NCI-H524 treated with DMSO at 0.1 percent for 48 hours (cell line): ENCODE measurements at regions not wholly inside any gene's neighbourhood (a gene's known extent, or its start where the extent isn't known, plus 50 kb on each side); places are given as distances from the start of the nearest gene placed in this dataset.
A peak's percentile ranks its signal among the peaks of the same experiment; 100 is the strongest.
"Not testable (repeated sequence)": the region's sequence is repeated elsewhere in the genome, so short reads cannot be mapped to it uniquely, and the experiment has no call there.

Source experiments
- DNase-seq: peaks from one replicate; lab custom pipeline; 2025; lab: John Stamatoyannopoulos, UW

DNA sequence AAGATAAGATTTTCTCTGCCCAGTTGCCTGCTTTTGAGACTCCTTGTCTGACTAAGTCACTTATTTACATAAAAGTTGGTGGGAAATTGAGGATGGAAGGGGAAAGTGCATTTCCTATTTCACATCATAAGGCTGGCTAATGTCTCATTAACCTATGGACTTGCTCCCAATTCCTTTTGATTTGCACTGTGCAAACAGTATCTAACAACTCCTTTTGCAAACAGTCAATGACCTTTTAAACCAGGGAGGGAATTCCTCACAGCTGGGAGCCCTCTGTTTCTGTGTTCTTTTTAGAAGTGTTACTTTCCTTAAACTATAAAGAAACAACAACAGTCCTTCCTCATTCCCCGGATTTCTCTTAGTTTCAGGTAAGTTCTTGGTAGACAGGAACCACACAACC lies 272.8 kb downstream of the RND3 start:
- DNase-seq = no peak

DNA sequence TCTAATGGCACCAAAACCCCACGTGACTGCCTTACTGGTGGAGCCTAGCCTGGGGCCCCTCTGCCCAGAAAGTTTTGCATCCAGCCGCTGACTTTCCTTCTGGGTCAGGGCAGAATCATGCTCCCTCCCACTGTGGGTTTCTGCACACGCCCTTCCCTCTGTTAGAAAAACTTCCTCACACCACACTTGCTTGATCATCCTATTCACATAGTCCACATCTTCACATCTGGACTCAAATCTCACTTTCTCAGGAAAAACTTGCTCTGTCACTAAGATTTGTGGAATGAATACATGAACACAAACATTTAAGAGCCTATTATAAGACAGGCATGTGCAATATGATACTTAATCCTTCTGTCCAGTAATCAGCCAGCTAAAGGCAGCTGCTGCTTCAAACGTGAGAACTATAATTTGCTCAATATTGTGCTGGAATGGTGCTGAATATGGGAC lies 274.7 kb downstream of the RND3 start:
- peak; percentile 67 for DNase-seq

DNA sequence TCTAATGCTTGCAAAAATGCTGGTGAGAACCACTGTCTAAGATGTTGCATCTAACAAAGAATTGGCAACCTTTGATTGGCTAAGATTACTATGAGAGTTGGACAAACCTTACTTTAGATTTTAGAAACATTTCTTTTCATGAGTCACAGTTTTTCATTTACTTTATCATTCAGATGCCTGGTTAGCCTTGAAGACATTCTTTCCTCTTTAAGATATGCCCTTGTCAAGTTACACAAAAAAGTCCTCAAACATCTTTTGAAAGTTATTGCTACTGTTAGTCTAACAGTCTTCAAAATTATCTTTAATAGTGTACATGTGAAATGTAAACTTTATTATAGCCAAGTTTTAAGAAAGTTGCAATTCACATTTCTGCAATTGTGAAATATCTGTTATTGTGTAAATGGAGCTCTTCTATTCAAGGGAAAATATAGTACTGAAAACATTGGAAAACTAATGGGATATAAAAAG lies 276.3 kb downstream of the RND3 start:
- DNase-seq = no peak

DNA sequence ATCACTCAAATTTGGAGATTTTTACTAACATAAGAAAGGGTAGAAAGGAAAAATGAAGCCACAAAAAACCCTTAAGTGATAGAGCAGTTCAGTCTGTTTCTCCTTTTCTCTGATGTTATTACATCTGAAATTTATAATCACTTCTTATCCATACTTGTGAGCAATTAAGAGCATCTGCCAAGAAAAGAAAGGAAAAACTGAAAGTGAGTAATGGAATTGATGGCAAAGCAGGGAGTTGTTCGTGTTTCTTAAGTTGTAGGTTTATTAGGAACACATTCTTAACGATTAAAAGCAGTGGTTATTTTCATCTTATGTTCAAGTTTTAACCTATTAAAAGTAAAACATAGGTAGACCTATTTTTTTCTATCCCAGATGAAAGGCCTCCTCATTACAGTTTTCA lies 277.7 kb downstream of the RND3 start:
- no peak for DNase-seq

DNA sequence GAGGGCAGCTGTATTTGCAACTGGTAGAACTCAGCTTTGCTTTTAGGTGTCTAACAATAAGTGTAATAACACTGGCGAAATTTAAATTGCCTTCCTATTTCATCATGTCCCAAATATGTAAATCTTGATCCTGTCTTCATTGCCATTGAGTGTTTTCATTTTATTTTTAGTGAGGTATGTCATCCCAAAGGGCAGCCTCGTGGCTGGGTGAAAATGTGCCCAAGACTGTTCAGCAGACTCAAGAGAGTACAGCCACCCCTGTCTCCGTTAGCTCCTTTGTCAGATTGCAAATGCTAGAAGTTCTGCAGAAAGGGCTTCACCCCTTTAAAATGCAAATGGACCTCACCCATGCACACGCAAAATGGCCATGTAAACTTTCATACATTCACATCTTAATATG lies 278.8 kb downstream of the RND3 start:
- no peak for DNase-seq

DNA sequence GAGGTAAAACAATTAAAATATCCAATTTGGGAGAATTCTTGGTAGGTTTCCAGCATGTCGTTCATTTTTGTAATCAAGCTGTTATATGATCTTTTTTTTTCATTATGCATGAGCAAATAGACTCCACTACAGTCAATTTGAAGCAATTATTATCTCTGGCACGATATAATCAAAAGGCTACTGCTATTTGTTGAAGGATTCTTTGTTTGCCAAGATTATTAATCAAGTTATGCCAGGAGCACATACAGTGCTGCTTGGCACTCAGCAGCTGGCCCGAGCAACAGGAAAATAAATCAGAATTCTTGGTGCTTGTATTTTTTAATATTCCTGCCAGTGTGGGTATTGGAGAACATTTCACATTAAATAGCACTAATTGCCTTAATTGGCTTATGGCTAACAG lies 279.5 kb downstream of the RND3 start:
- no peak for DNase-seq

DNA sequence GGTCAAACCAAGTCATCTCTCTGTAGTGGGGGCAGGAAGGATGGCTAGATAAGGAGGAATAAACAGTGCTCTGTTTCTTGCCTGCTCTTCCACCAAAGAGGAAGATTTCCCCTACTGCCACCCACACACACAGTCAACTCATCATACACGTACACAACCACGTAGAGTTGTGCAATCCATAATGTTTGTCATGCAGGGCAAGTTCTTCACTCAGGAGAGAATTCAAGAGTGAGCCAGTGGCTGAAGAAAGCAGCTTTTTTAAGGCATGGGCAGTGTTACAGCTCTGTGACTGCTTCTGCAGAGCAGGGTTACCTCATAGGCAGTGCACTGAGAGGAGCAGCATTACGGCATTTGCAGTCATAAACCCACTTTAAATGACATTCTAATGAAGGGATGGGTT lies 283.0 kb downstream of the RND3 start:
- DNase-seq = no peak

DNA sequence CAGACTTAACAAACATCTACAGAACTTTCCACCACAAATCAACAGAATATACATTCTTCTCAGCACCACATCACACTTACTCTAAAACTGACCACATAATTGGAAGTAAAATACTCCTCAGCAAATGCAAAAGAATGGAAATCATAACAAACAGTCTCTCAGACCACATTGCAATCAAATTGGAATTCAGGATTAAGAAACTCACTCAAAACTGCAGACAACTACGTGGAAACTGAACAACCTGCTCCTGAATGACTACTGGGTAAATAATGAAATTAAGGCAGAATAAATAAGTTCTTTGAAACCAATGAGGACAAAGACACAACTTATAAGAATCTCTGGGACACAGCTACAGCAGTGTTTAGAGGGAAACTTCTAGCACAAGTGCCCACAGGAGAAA lies 292.7 kb downstream of the RND3 start:
- not testable (repeated sequence) for DNase-seq

DNA sequence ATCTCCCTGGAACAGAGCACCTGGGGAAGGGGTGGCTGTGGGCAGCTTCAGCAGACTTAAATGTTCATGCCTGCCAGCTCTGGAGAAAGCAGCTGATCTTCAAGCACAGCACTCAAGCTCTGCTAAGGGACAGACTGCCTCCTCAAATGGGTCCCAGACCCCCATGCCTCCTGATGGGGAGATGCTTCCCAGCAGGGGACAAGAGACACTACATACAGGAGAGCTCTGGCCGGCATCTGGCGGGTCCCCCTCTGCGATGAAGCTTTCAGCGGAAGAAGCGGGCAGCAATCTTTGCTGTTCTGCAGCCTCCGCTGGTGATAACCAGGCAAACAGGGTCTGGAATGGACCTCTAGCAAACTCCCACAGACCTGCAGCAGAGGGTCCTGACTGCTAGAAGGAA lies 294.8 kb downstream of the RND3 start:
- DNase-seq = no peak

DNA sequence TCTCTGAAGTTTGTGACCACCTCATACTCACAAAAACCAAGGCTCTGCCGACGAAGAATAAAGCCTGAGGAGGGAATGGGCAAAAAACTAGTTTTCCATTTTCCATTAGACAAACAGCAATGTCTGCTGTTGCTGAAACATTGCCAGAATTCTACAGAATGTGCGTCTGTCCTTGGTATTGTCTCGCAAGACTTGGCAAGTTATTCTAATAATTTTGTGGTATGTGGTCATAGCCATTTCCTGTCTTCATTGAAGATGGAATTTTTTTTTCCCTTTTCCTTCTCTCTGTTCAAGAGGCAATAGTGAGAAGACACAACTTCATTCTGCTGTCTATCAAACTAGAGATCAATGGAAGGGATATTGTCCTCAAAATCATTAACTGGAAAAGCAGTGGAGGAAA lies 296.1 kb downstream of the RND3 start:
- DNase-seq = no peak

DNA sequence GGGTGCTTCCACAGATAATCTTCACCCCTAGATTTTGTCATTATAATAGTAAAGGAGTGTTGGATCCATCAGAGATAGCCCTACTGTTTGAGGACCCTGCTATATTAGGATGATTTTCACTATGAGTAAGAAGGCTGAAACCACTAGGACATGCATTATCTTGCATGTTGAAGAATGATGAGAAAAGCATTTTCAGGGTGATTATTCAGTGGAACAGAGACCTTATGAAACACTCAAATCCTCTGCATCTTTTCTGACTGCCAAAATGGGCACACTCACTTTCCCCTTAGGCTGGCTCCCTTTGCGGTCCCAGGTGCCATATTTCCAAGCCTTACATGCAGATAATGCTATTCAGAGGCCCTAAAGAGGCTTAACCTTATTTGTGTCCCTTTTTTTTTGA lies 296.9 kb downstream of the RND3 start:
- no peak for DNase-seq

DNA sequence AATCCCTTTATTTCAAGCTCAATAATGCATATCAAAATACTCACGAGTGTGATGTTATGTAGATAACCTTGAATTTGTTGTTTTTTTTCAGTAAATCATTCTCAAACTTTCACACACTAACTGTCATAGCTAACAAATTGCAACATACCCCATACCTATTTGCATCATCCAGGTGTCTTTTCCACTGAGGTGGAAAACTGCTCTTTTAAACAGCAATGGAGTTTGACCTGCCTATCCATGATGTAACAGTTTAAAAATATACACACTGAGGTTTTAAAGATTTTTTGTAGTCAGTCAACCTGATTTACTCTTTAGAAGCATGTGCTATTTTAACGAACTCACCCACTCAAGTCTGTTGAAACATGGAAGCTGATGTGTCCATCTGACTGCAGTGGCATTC lies 298.7 kb downstream of the RND3 start:
- no peak for DNase-seq

DNA sequence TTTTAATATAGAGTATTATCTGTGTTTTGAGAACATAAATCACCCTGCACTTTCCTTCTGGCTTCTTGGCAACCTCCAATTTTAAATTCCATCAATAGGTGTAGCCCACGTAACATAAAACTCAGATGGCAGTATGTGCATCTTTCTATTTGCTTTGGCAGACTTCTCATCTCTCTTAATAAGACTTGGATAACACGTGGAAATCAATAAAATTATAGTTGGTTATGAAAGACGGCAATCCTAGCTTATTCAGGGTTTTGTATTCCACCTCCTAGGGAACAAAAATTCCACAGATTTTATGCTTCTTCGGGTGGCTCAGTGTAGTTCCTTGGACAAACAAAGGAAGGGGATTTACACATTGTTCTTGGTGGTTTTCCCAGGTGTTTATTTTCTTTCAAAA lies 299.3 kb downstream of the RND3 start:
- no peak for DNase-seq

DNA sequence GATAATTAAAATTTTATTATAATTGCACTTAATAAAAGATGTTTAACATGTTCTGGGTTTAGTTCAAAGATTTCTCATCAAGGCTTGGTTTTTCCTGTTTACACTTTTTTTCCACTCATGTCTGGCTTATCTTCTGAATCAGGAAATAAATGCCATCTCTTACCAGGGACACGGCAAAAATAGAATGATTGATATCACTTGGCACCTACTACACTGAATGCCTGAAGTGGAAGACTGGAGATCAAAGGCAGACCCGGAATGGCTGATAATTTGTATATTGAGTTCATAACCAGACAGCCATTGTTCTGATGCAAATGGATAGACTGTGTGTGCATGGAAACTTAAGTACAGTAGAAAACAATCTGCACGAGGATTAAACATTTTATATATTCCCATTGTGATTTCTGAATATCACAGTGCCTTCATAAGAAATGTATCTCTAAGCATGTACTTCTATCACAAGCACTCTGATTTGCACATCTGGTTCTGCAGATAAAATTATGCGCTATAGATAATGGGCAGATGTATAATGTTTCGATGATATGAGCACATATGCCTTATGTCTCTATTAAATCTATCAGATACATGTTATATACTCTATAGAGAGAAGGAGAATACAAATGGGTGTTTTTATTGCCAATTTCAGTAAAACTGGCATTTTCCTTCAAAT lies 304.8 kb downstream of the RND3 start:
- no peak for DNase-seq

DNA sequence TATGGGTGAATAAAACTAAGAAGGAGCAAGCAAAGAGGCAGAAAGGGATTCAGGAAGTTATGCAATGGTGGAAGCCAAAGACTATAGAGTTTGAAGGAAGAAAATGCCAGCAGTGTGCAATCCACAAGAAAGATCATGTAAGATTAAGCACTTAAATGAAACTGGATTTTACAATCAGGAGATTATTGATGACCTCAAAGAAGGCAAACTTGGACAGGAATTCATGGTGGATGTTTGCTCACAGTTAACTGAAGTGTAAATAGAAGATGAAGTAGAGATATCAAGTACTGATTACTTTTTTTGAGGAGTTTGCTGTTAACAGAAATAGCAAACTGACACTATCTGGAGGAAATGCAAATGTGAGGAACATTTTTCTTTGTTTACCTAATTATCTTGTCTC lies 308.9 kb downstream of the RND3 start:
- no peak for DNase-seq

DNA sequence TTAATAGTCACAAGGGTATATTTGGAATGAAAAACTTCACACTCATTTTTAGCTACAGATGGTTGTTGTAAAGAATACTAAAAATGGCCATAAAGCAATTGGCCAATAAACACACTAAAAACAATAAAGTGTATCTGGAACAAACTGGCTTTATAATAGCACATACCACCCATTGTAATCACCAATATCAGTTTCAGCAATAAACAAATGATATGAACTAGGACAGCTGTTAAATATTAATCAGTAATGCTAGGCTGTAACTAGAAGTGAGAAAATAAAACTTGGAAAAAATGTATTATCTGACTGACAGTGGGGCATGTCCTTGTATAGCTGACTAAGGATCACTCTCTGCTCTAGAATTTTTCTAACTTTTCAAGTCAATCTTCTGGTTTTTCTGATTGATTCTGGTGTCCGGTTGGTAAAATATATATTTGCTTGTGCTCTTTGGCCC lies 312.5 kb downstream of the RND3 start:
- DNase-seq = no peak

DNA sequence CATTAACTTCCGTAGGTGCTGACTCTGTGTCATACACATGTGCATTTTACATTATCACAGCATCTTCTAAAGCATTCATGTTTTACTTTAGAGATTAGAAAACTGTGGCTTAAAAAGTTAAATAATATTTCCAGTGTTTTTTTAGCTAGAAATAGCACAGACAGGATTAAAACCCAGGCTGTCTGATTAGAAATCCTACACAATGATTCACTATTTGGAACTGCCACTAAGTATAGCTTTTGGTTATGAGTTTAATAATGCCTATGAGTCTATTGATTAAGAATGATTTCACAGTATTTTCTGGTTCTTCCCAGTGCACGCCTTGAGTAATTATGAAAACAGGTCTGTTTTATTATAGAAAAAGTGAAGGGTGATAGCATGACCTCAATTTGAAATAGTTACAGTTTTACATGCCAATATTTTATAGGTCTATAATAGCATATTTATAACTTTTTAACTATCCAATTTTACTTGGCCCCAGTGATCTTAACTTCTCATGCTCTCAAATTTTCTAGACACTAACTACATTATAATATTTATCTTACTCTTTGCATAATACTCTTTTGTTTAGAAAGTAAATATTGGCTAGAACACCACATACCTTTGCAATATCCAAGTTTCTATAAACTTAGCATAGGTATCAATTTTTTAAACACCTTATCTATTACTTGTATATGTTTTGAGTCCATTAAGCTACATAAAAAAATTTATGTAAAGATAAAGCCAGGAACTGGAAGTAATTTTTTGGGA lies 313.2 kb downstream of the RND3 start:
- no peak for DNase-seq

DNA sequence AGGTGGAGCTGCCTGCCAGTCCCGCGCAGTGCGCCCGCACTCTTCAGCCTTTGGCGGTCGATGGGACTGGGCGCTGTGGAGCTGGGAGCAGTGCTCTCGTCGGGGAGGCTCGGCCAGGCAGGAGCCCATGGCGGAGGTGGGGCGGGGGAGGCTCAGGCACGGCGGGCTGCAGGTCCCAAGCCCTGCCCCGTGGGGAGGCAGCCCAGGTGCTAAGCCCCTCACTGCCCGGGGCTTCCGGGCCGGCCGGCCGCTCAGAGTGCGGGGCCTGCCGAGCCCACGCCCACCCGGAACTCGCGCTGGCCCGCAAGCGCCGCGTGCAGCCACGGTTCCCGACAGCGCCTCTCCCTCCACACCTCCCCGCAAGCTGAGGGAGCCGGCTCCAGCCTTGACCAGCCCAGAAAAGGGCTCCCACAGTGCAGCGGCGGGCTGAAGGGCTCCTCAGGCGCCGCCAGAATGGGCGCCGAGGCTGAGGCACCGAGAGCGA lies 316.4 kb downstream of the RND3 start:
- no peak for DNase-seq

DNA sequence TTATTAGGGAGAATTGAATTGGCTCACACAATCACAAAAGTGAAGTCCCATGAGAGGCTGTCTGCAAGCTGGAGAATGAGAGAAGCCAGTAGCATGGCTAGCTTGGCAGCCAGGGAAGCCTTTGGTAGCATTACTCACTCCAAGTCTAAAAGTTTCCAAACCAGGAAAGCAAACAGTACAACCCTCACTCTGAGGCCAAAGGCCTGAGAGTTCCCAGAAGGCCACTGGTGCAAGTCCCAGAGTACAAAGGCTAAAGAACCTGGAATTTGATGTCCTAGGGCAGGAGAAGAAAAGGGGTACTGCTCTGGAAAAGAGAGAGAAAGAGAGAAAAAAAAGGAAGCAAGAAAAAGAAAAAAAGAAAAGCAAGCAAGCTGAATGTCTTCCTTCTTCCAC lies 318.2 kb downstream of the RND3 start:
- DNase-seq = no peak

DNA sequence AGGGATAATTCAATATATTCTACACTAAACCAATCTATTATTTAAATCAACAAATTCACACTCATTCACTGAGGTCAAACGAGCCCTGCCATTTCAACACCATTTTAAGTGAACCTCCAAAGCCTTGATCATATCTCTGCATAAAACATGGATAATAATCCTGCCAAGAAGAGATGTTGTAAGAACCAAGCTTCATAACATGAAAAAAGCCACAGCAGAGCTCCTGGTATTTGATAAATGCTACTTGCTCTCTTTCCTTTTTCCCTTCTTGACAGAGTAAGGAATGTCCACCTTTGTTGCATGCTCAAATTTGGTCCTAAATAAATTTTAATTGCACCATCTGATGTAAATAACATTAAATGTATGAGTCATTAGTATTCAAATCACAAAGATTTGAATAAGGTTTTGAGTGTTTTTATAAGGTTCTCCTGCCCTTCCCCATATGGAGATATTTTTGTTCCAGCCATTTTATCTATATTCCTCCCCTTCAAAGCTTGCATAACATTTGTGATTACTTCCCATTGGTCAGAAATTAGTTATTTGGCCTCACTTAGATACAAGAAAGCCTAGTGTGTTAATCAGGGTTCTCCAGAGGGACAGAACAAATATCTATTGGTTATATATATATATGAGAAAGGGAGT lies 318.8 kb downstream of the RND3 start:
- no peak for DNase-seq

DNA sequence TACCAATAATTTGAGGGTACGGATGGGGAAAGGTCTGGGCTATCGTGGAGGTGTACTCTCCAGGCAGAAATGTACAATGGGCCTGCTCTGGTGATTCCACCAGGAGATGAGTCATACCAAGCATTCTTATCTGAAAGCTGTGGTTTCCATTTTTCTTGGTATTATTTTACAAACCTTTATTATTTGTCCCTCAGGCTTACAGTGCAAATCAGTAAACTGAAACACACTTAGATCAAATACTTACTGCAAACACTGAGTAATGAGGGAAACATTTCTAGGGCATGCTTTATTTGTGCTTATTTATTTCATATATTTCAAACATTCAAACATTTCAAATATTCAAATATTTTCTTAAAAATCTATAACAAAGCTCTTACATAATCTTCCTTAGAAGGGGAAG lies 319.8 kb downstream of the RND3 start:
- DNase-seq = no peak

DNA sequence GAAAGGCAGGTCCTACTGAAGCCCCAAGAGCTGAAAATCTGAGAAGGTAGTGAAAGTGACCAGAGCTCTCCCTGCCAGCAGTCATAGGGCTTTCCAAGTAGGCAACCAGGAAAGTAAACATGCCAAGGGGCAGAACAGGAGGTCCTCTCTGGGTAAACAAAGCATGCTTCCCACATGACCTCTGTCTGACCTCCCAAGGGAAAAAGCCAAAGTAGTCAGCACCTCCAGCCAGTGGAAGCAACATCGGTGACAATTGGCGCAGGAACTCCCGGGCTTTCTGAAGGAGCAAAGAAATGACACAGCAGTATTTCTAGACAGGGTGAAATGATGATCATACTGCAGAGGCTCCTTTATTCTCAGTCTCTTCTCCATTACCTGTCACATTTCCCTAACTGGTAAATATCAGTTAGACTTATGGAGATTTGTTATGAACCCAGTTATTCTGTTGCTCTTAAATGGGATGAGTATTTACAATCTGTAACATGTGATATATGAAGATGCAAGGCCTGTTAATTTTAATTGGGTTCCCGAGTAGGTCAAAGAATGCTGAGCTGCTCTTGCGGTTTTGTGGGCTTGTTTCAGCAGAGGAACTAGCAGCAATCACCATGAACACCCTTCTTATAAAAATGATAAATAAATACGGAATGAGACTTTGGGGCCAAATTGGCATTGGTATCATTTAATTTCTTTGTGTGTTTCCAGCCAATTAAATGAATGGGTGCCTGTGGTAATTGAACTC lies 321.0 kb downstream of the RND3 start:
- no peak for DNase-seq

DNA sequence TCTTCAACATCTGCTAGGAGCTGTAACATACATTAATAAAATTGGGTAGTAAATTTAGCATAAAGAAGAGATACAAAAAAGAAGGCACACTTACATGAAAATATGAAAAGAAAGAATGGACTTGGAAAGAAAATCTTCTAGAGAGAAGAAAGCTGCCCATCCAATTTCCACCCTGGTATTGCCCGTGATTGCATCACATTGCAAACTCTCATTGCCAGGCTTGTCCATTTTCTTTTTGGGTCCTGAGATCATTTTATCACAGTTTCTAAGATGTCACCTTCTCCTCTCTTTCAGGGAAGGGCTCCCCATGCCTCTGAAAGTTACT lies 321.5 kb downstream of the RND3 start:
- no peak for DNase-seq
